ENCODE measurements at regions not wholly inside any gene's neighbourhood (a gene's known extent, or its start where the extent isn't known, plus 50 kb on each side); places are given as distances from the start of the nearest gene placed in this dataset.
A peak's percentile ranks its signal among the peaks of the same experiment; 100 is the strongest.

- BruUV-seq (replicated peaks), result no TSS peak
- Histone ChIP-seq H3K27ac (no peak overlapping the region), H3K4me3 (no peak overlapping the region), H3K4me2 (no peak overlapping the region), H3K9me3 (ENCODE audit: insufficient read depth, low read depth) (no peaks in the 10 kb centered on the region), H3F3A (ENCODE audit: insufficient read depth, low read depth) (no peaks in the 10 kb centered on the region), H4K20me1 (ENCODE audit: insufficient read depth) (no peaks in the 10 kb centered on the region), H3K9me2 (ENCODE audit: insufficient read depth) (no peaks in the 10 kb centered on the region), H3K4me1 (replicated peaks; ENCODE audit: insufficient read depth) (no peaks in the 10 kb centered on the region), H3K36me3 (ENCODE audit: low read depth) (no peaks in the 10 kb centered on the region), H2AFZ (peak overlapping the region; percentile 48; the same call in 1 of the 2 replicates), H3K27me3 (ENCODE audit: insufficient read depth, low read depth) (no peaks in the 10 kb centered on the region), H3K79me2 (ENCODE audit: low read depth) (no peaks in the 10 kb centered on the region)
- POLR2A ChIA-PET (ENCODE audit: unreplicated experiment), result no interaction called here
- no peak for DNase-seq
- intact Hi-C loops (cut with micrococcal nuclease; ENCODE audit: unreplicated experiment), result loop anchor here (5.0 to 10.0 kb wide), 3 partner anchors 174 to 739 kb away; no protein-coding TSS in a partner anchor
- TF ChIP-seq, protein P1, sequence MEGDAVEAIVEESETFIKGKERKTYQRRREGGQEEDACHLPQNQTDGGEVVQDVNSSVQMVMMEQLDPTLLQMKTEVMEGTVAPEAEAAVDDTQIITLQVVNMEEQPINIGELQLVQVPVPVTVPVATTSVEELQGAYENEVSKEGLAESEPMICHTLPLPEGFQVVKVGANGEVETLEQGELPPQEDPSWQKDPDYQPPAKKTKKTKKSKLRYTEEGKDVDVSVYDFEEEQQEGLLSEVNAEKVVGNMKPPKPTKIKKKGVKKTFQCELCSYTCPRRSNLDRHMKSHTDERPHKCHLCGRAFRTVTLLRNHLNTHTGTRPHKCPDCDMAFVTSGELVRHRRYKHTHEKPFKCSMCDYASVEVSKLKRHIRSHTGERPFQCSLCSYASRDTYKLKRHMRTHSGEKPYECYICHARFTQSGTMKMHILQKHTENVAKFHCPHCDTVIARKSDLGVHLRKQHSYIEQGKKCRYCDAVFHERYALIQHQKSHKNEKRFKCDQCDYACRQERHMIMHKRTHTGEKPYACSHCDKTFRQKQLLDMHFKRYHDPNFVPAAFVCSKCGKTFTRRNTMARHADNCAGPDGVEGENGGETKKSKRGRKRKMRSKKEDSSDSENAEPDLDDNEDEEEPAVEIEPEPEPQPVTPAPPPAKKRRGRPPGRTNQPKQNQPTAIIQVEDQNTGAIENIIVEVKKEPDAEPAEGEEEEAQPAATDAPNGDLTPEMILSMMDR (conservative IDR thresholded peaks at IDR 0.05), result no peak
- TF ChIP-seq EZH2 (IDR thresholded peaks at IDR 0.05; ENCODE audit: low read depth), result no peak
- CTCF ChIA-PET, result no interaction called here
Measured at GRCh38 chr5:45035991-45036390, 227.2 kb downstream of the MRPS30 start.

GRCh38 chr5:45037927-45038326 is 229.2 kb downstream of the MRPS30 start:
- ChIA-PET CTCF (interaction anchor here (0.6 to 1.2 kb wide), 2 partner anchors 175 to 266 kb away, joined by 3 to 5 read pairs; no protein-coding TSS in a partner anchor), POLR2A (ENCODE audit: unreplicated experiment) (no interaction called here)
- Histone ChIP-seq H3K27me3 (ENCODE audit: insufficient read depth, low read depth) (no peaks in the 10 kb centered on the region), H3K9me2 (ENCODE audit: insufficient read depth) (no peaks in the 10 kb centered on the region), H3K4me2 (no peak overlapping the region), H3K79me2 (ENCODE audit: low read depth) (no peaks in the 10 kb centered on the region), H2AFZ (no peak overlapping the region), H3K36me3 (ENCODE audit: low read depth) (no peaks in the 10 kb centered on the region), H4K20me1 (ENCODE audit: insufficient read depth) (no peaks in the 10 kb centered on the region), H3F3A (ENCODE audit: insufficient read depth, low read depth) (no peaks in the 10 kb centered on the region), H3K9me3 (ENCODE audit: insufficient read depth, low read depth) (no peaks in the 10 kb centered on the region; the same call in 1 of the 2 replicates), H3K27ac (no peak overlapping the region), H3K4me1 (replicated peaks; ENCODE audit: insufficient read depth) (no peaks in the 10 kb centered on the region), H3K4me3 (no peak overlapping the region)
- DNase-seq, result no peak
- TF ChIP-seq, protein P1 (conservative IDR thresholded peaks at IDR 0.05), result no peak
- TF ChIP-seq EZH2 (IDR thresholded peaks at IDR 0.05; ENCODE audit: low read depth), result no peak
- intact Hi-C loops (cut with micrococcal nuclease; ENCODE audit: unreplicated experiment), result loop anchor here (5.0 to 10.0 kb wide), 3 partner anchors 176 to 737 kb away; no protein-coding TSS in a partner anchor
- BruUV-seq (replicated peaks), result no TSS peak

GRCh38 chr5:45038366-45038987 is 229.7 kb downstream of the MRPS30 start:
- Histone ChIP-seq H3K4me1 (replicated peaks; ENCODE audit: insufficient read depth) (no peaks in the 10 kb centered on the region), H3K4me3 (no peak overlapping the region), H4K20me1 (ENCODE audit: insufficient read depth) (no peaks in the 10 kb centered on the region), H3F3A (ENCODE audit: insufficient read depth, low read depth) (no peaks in the 10 kb centered on the region), H3K9me3 (ENCODE audit: insufficient read depth, low read depth) (no peaks in the 10 kb centered on the region; the same call in 1 of the 2 replicates), H3K36me3 (ENCODE audit: low read depth) (no peaks in the 10 kb centered on the region), H3K27ac (no peak overlapping the region), H3K9me2 (ENCODE audit: insufficient read depth) (no peaks in the 10 kb centered on the region), H3K4me2 (no peak overlapping the region), H2AFZ (no peak overlapping the region), H3K79me2 (ENCODE audit: low read depth) (no peaks in the 10 kb centered on the region), H3K27me3 (ENCODE audit: insufficient read depth, low read depth) (no peaks in the 10 kb centered on the region)
- DNase-seq, result peak in 1 of 2 experiments; percentile 12
- ChIA-PET POLR2A (ENCODE audit: unreplicated experiment) (no interaction called here), CTCF (interaction anchor here (0.6 to 1.2 kb wide), 2 partner anchors 176 to 265 kb away, joined by 3 to 5 read pairs; no protein-coding TSS in a partner anchor)
- intact Hi-C loops (cut with micrococcal nuclease; ENCODE audit: unreplicated experiment), result loop anchor here (5.0 to 10.0 kb wide), 3 partner anchors 176 to 736 kb away; no protein-coding TSS in a partner anchor
- no TSS peak for BruUV-seq (replicated peaks)
- no peak for TF ChIP-seq EZH2 (IDR thresholded peaks at IDR 0.05; ENCODE audit: low read depth)
- TF ChIP-seq, protein P1 (conservative IDR thresholded peaks at IDR 0.05), result peak; percentile 86
